SK-N-MC (cell line): ENCODE measurements at regions not wholly inside any gene's neighbourhood (a gene's known extent, or its start where the extent isn't known, plus 50 kb on each side); places are given as distances from the start of the nearest gene placed in this dataset.

ENCODE experiments used
- EZH2 ChIP-seq: fragments of 200-600 bp; sonication (generic); IDR thresholded peaks from one replicate; pipeline ENCODE4 v1.6.1; 2017; ENCODE audit warnings: antibody characterized with exemption
- FOXP2 ChIP-seq: optimal IDR thresholded peaks from 2 replicates; pipeline ENCODE3; 2011; ENCODE audit warnings: mild to moderate bottlenecking, moderate library complexity; ENCODE audit not compliant: insufficient read depth; ENCODE audit errors: extremely low read length, control extremely low read depth
- POLR2AphosphoS5 ChIP-seq: IDR thresholded peaks from 2 replicates; pipeline ENCODE4 v1.6.1; 2012; ENCODE audit warnings: mild to moderate bottlenecking, low read depth, low read length, borderline replicate concordance

DNA sequence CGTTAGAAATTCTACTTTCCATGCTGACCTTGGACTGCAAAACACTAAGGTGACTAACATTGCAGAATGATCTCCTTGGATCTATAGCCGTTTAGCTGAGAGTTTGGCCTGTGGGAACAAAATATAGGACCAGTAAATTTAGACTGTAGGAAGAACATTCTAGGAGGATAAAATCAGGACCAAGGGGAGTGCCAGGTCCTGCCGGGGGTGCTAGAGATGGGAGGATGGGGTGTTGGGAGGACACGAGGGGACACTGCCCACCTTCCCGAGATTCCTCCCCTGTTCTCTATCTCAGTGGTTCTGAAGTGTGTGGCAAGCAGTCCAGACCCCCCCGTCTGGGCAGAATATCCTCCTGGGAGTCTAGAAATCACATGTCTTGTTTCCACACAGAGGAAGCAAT lies 445.2 kb downstream of the ZSWIM6 start:
- TF ChIP-seq EZH2 (no peak), FOXP2 (no peak), POLR2AphosphoS5 (no peak)
